HepG2 (cell line): ENCODE measurements at regions not wholly inside any gene's neighbourhood (a gene's known extent, or its start where the extent isn't known, plus 50 kb on each side); places are given as distances from the start of the nearest gene placed in this dataset.

Experiments
- ATAC-seq: fragments of 200-7000 bp; cut with Tn5 transposase; 3 replicates; pipeline ENCODE4 v1.9.1; 2020; ENCODE audit warnings: mild to moderate bottlenecking, moderate library complexity
- BruUV-seq: library from RNA; stranded (reverse); fragments of 400-500 nt; replicated peaks from 2 replicates; lab custom pipeline; 2021; lab: Mats Ljungman, UMichigan
- CTCF ChIA-PET: fragments of 300-600 bp; formaldehyde crosslinking; extraction: SDS; loops from one replicate; lab custom pipeline; 2021; ENCODE audit warnings: low total read pairs, inconsistent platforms, low intra/inter-chr PET ratio; lab: Yijun Ruan, JAX
- POLR2A ChIA-PET: fragments of 350-600 bp; sonication (Branson Sonifier 250); formaldehyde crosslinking; loops from one replicate; lab custom pipeline; 2020; ENCODE audit warnings: antibody characterized with exemption, inconsistent platforms; lab: Yijun Ruan, JAX
- DNase-seq: peaks from one replicate; pipeline ENCODE4 v3.0.0-alpha.2; 2015; ENCODE audit warnings: low spot score
- FAIRE-seq: peaks from 3 replicates; lab custom pipeline; 2011; peaks lifted over from hg19 to GRCh38; lab: Jason Lieb, UNC
- H2AFZ ChIP-seq: one replicate; pipeline ENCODE4 v1.6.1; 2011; ENCODE audit warnings: low read length, inconsistent platforms
- H3K27ac ChIP-seq: fragments of 300-600 bp; 3 replicates; pipeline ENCODE4 v1.8.0; 2011; ENCODE audit warnings: mixed run types, mild to moderate bottlenecking, mixed read lengths, low read length, inconsistent platforms; ENCODE audit not compliant: insufficient read depth; ENCODE audit errors: extremely low read length
- H3K27me3 ChIP-seq, 2 experiments: fragments of 200-600 bp in 1 of 2; 2 replicates in 1 of 2; 3 replicates in 1 of 2; pipeline versions ENCODE4 v1.6.0 to v1.8.0; 2011; ENCODE audit warnings: low read length in 2 of 2, mild to moderate bottlenecking in 2 of 2, moderate library complexity in 2 of 2, inconsistent platforms in 1 of 2; ENCODE audit not compliant: insufficient read depth in 2 of 2, control insufficient read depth in 1 of 2
- H3K36me3 ChIP-seq, 2 experiments: fragments of 200-600 bp in 1 of 2; replicated peaks in 1 of 2; 2 replicates in 1 of 2; 3 replicates in 1 of 2; pipeline versions ENCODE4 v1.5.1 to v1.8.0; 2011; ENCODE audit warnings: low read length in 2 of 2, inconsistent platforms in 1 of 2; ENCODE audit not compliant: insufficient read depth in 2 of 2, control insufficient read depth in 1 of 2
- H3K4me1 ChIP-seq: 2 replicates; pipeline ENCODE4 v1.5.1; 2012; ENCODE audit warnings: low read length, inconsistent platforms; ENCODE audit not compliant: insufficient read depth
- H3K4me2 ChIP-seq: 2 replicates; pipeline ENCODE4 v1.6.0; 2011; ENCODE audit warnings: low read depth, low read length, inconsistent platforms
- H3K4me3 ChIP-seq, 3 experiments: fragments of 200-600 bp in 1 of 3; sonication (generic), shearing (Covaris generic) in 1 of 3; replicated peaks in 1 of 3; 2 replicates each; pipeline ENCODE4 v1.5.1; 2011 to 2016; ENCODE audit warnings: low read length in 3 of 3, inconsistent platforms in 2 of 3, low read depth in 2 of 3, mild to moderate bottlenecking in 2 of 3, control low read depth in 1 of 3, mixed read lengths in 1 of 3; ENCODE audit not compliant: insufficient read depth in 1 of 3
- H3K79me2 ChIP-seq: one replicate; pipeline ENCODE4 v1.6.1; 2011; ENCODE audit warnings: low read length, inconsistent platforms; ENCODE audit not compliant: insufficient read depth
- H3K9ac ChIP-seq: 2 replicates; pipeline ENCODE4 v1.6.0; 2011; ENCODE audit warnings: mild to moderate bottlenecking, low read depth, low read length, inconsistent platforms; ENCODE audit not compliant: insufficient read depth
- H3K9me3 ChIP-seq: 2 replicates; pipeline ENCODE4 v1.5.1; 2012; ENCODE audit warnings: mild to moderate bottlenecking, low read length
- H4K20me1 ChIP-seq: 2 replicates; pipeline ENCODE4 v1.6.0; 2011; ENCODE audit warnings: inconsistent platforms, mild to moderate bottlenecking, low read length, moderate library complexity; ENCODE audit not compliant: insufficient read depth
- CENPT ChIP-seq: sonication (generic); formaldehyde crosslinking; IDR thresholded peaks from 2 replicates; pipeline ENCODE4 v1.8.0; 2022; ENCODE audit warnings: low read depth, mild to moderate bottlenecking, moderate library complexity, missing genetic modification reagents
- FOSL2 ChIP-seq: sonication (generic); formaldehyde crosslinking; IDR thresholded peaks from 2 replicates; pipeline ENCODE4 v1.4.0; 2020; ENCODE audit warnings: missing genetic modification reagents
- SKI ChIP-seq: fragments of 450-650 bp; IDR thresholded peaks from one replicate; pipeline ENCODE4 v1.6.1; 2018; ENCODE audit warnings: mild to moderate bottlenecking; ENCODE audit not compliant: partially characterized antibody
- ZBTB3 ChIP-seq: sonication (generic); formaldehyde crosslinking; IDR thresholded peaks from 2 replicates; pipeline ENCODE4 v1.4.0; 2020; ENCODE audit warnings: low read depth, mild to moderate bottlenecking, moderate library complexity, missing genetic modification reagents, borderline replicate concordance
- ZFP36L1 ChIP-seq: sonication (generic); formaldehyde crosslinking; IDR thresholded peaks from 2 replicates; pipeline ENCODE4 v1.8.0; 2022; ENCODE audit warnings: mild to moderate bottlenecking, missing genetic modification reagents, moderate library complexity
- ZNF331 ChIP-seq: sonication (generic); formaldehyde crosslinking; IDR thresholded peaks from 2 replicates; pipeline ENCODE4 v1.4.0; 2020; ENCODE audit warnings: missing genetic modification reagents
- ZNF343 ChIP-seq: sonication (generic); formaldehyde crosslinking; IDR thresholded peaks from 2 replicates; pipeline ENCODE4 v1.4.0; 2020; ENCODE audit warnings: mild to moderate bottlenecking, missing genetic modification reagents
- ZNF563 ChIP-seq: sonication (generic); formaldehyde crosslinking; IDR thresholded peaks from 2 replicates; pipeline ENCODE4 v1.8.0; 2022; ENCODE audit warnings: mild to moderate bottlenecking, moderate library complexity, missing genetic modification reagents
- WGBS: methylation state at CpG from one replicate; pipeline ENCODE4 v1.1.6; 2017; ENCODE audit warnings: low lambda C conversion rate; 5-methylcytosine and 5-hydroxymethylcytosine counted together
- in situ Hi-C: cut with HindIII; loops from 2 replicates; pipeline ENCODE4 v1.10.0; 2017; ENCODE audit warnings: low pct_unique_long_range_greater_than_20kb; ENCODE audit not compliant: extremely low pct_ligation_motif_present
- intact Hi-C: fragments of 100-400 bp; cut with micrococcal nuclease; formaldehyde crosslinking; loops from one replicate; pipeline ENCODE4 v1.10.0; 2022; ENCODE audit not compliant: unreplicated experiment
- TF ChIP-seq, protein P1 (sequence below): sonication (generic); formaldehyde crosslinking; IDR thresholded peaks from 2 replicates; pipeline ENCODE4 v1.4.0; 2020; ENCODE audit warnings: mild to moderate bottlenecking, missing genetic modification reagents
- TF ChIP-seq, protein P2 (sequence below): IDR thresholded peaks from 2 replicates; pipeline ENCODE4 v1.6.1; 2016; ENCODE audit warnings: missing compliant biosample characterization, missing genetic modification reagents, borderline replicate concordance

DNA sequence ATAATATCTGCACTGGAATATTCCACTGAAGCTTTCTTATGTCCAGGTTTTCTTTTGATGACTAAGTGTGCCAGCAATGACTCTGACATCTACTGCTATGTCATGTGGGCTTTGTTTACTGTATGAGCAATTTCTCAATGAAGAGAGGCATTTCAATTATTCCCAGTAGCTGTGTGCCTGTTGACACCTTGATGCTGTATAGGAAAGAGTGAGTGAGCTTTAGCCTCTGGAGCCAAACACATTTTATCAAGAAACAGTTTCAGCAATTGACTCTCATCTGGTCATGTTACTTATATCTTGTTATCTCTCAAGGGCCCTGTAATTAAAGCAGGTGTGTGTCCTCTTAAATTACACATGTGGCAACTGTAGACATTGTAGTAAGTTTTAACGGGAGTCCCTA, 493.2 kb upstream of the FANCL start:
- peak; percentile 35 for DNase-seq
- intact Hi-C loops (no loop called here), in situ Hi-C loops (no loop called here)
- no peak overlapping the region for H3K9ac ChIP-seq
- no peak overlapping the region for H2AFZ ChIP-seq
- no peaks in the 10 kb centered on the region for H4K20me1 ChIP-seq
- 0% methylated on average over 1 of the region's 1 CpG for WGBS
- ChIA-PET CTCF (no interaction called here), POLR2A (no interaction called here)
- H3K4me2 ChIP-seq: no peak overlapping the region
- no peaks in the 10 kb centered on the region for H3K9me3 ChIP-seq
- TF ChIP-seq CENPT (CRISPR knock-in tag) (no peak), SKI (no peak), ZFP36L1 (no peak), ZNF563 (CRISPR knock-in tag) (no peak), FOSL2 (CRISPR knock-in tag) (peak; percentile 38; the same call in 1 of the 2 replicates)
- FAIRE-seq: no peak
- peak; percentile 58; the same call in 1 of the 3 replicates for ATAC-seq
- H3K4me1 ChIP-seq: no peaks in the 10 kb centered on the region
- no peaks in the 10 kb centered on the region for H3K27me3 ChIP-seq
- no TSS peak for BruUV-seq
- no peak overlapping the region for H3K27ac ChIP-seq
- no peaks in the 10 kb centered on the region for H3K79me2 ChIP-seq
- no peak overlapping the region for H3K4me3 ChIP-seq
- H3K36me3 ChIP-seq: no peaks in the 10 kb centered on the region

DNA sequence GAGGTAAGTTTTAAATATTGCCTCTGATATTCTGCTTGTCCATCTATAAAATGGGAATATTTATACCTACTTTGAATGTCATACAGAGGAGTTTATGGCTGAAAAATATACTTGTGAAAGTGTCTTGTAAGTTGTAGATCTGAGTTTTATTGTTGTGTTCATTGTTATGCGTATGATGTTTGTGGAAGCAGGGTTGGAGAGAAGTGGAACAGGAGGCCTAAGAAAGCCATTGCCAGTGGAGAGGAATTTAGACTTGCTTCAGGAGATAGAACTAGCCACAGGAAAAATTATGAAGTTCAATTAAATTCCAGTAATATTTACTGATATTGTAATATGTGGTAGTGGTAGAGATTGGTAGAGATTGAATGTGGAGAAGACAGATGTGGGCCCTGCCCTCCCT, 491.9 kb upstream of the FANCL start:
- ATAC-seq (no peak), DNase-seq (no peak), FAIRE-seq (no peak)
- H3K36me3 ChIP-seq: no peaks in the 10 kb centered on the region
- WGBS: 98% methylated on average over 1 of the region's 1 CpG
- in situ Hi-C loops: no loop called here
- TF ChIP-seq ZNF343 (CRISPR knock-in tag) (no peak), ZNF331 (CRISPR knock-in tag) (no peak), ZBTB3 (CRISPR knock-in tag) (no peak)
- TF ChIP-seq, protein P1, sequence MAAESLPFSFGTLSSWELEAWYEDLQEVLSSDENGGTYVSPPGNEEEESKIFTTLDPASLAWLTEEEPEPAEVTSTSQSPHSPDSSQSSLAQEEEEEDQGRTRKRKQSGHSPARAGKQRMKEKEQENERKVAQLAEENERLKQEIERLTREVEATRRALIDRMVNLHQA (CRISPR knock-in tag): no peak
- TF ChIP-seq, protein P2, sequence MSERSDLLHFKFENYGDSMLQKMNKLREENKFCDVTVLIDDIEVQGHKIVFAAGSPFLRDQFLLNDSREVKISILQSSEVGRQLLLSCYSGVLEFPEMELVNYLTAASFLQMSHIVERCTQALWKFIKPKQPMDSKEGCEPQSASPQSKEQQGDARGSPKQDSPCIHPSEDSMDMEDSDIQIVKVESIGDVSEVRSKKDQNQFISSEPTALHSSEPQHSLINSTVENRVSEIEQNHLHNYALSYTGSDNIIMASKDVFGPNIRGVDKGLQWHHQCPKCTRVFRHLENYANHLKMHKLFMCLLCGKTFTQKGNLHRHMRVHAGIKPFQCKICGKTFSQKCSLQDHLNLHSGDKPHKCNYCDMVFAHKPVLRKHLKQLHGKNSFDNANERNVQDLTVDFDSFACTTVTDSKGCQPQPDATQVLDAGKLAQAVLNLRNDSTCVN (CRISPR knock-in tag): no peak
- TF ChIP-seq, all 625 proteins: peak for 0
- no peak overlapping the region for H2AFZ ChIP-seq
- no peaks in the 10 kb centered on the region for H3K9me3 ChIP-seq
- no peaks in the 10 kb centered on the region for H3K79me2 ChIP-seq
- H3K9ac ChIP-seq: no peak overlapping the region
- no peak overlapping the region for H3K4me3 ChIP-seq
- H4K20me1 ChIP-seq: no peaks in the 10 kb centered on the region
- H3K27me3 ChIP-seq: no peaks in the 10 kb centered on the region
- H3K4me1 ChIP-seq: no peaks in the 10 kb centered on the region
- no TSS peak for BruUV-seq
- intact Hi-C loops: no loop called here
- POLR2A ChIA-PET: no interaction called here
- no peak overlapping the region for H3K27ac ChIP-seq
- CTCF ChIA-PET: no interaction called here
- no peak overlapping the region for H3K4me2 ChIP-seq
